GM19035 (cell line): ENCODE measurements at regions not wholly inside any gene's neighbourhood (a gene's known extent, or its start where the extent isn't known, plus 50 kb on each side); places are given as distances from the start of the nearest gene placed in this dataset.
"Not testable (repeated sequence)": the region's sequence is repeated elsewhere in the genome, so short reads cannot be mapped to it uniquely, and the experiment has no call there.

Experiments
- ATAC-seq: cut with Tn5 transposase; IDR thresholded peaks from one replicate; pipeline ENCODE4 v1.9.1; 2021; ENCODE audit not compliant: unreplicated experiment

GRCh38 chr1:204780630-204781029 is 90.0 kb upstream of the NFASC start:
- no peak for ATAC-seq

GRCh38 chr1:204782118-204782700 is 88.5 kb upstream of the NFASC start:
- ATAC-seq, result no peak

GRCh38 chr1:204785023-204785422 is 85.6 kb upstream of the NFASC start:
- not testable (repeated sequence) for ATAC-seq

- ATAC-seq, result no peak
Measured at GRCh38 chr1:204788470-204788869, 82.2 kb upstream of the NFASC start.

- ATAC-seq, result no peak
Measured at GRCh38 chr1:204791453-204792353, 79.0 kb upstream of the NFASC start.

GRCh38 chr1:204792354-204792692 is 78.3 kb upstream of the NFASC start:
- no peak for ATAC-seq

GRCh38 chr1:204793259-204793914 is 77.3 kb upstream of the NFASC start:
- no peak for ATAC-seq

GRCh38 chr1:204796886-204797285 is 73.8 kb upstream of the NFASC start:
- not testable (repeated sequence) for ATAC-seq

- no peak for ATAC-seq
Measured at GRCh38 chr1:204797401-204797800, 73.3 kb upstream of the NFASC start.

- no peak for ATAC-seq
Measured at GRCh38 chr1:204799630-204800029, 71.0 kb upstream of the NFASC start.

- ATAC-seq, result no peak
Measured at GRCh38 chr1:204801211-204801610, 69.5 kb upstream of the NFASC start.

GRCh38 chr1:204802401-204803175 is 68.1 kb upstream of the NFASC start:
- no peak for ATAC-seq

GRCh38 chr1:204803607-204804006 is 67.1 kb upstream of the NFASC start:
- ATAC-seq, result no peak

- peak; percentile 88 for ATAC-seq
Measured at GRCh38 chr1:204806943-204807687, 63.5 kb upstream of the NFASC start.

GRCh38 chr1:204809488-204809887 is 61.2 kb upstream of the NFASC start:
- ATAC-seq, result no peak

GRCh38 chr1:204812842-204813241 is 57.8 kb upstream of the NFASC start:
- ATAC-seq, result no peak

- no peak for ATAC-seq
Measured at GRCh38 chr1:204813522-204813921, 57.1 kb upstream of the NFASC start.

GRCh38 chr1:204814166-204814884 is 56.3 kb upstream of the NFASC start:
- ATAC-seq, result no peak

GRCh38 chr1:204817341-204817740 is 53.3 kb upstream of the NFASC start:
- ATAC-seq, result no peak

- ATAC-seq, result no peak
Measured at GRCh38 chr1:204818998-204819397, 51.7 kb upstream of the NFASC start.
